ENCODE measurements at regions not wholly inside any gene's neighbourhood (a gene's known extent, or its start where the extent isn't known, plus 50 kb on each side); places are given as distances from the start of the nearest gene placed in this dataset.

DNA sequence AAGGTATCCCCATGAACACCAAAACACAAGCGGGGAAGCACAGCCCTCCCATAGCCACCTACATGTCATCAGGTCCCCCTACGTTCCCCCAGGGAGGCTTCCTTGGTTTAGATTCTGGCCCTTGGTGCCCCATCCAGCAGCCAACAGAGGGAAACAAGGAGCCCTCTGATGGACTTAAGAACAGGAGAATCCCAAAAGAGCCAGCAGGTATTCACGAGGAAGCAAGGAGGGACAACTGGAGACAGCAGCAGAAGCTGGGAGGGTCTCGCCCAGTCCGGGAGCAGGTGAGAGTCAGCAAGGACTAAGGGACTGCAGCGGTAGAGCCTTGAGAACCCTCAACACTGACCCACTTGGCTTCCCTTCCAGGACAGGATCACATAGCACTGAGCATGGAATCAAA, 58.4 kb upstream of the TOP1 start:
- BruUV-seq (replicated peaks) = no TSS peak
- H3K79me2 ChIP-seq (ENCODE audit: low read length) = no peaks in the 10 kb centered on the region

DNA sequence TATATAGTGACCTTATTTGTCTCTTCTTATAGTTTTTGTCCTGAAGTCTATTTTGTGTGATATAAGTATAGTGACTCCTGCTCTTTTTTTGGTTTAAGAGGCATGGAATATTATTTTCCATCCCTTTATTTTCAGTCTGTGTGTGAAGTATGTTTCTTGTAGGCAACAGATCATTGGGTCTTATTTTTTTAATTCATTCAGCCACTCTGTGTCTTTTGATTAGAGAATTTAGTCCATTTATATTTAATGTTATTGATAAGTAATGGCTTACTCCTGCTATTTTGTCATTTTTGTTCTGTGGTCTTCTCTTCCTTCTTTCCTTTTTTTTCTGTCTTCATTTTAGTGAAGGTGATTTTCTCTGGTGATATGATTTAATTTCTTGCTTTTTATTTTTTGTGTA, 51.4 kb upstream of the TOP1 start:
- Histone ChIP-seq H3F3A (ENCODE audit: low read length, unreplicated experiment) (no peaks in the 10 kb centered on the region), H3K4me3 (ENCODE audit: low read length) (no peak overlapping the region), H3K27me3 (ENCODE audit: low read length) (no peaks in the 10 kb centered on the region), H3K9ac (ENCODE audit: low read length) (no peak overlapping the region), H3K27ac (ENCODE audit: low read length) (no peak overlapping the region), H4K20me1 (ENCODE audit: low read length) (no peaks in the 10 kb centered on the region), H3K36me3 (ENCODE audit: low read depth, low read length) (no peaks in the 10 kb centered on the region), H3K4me2 (ENCODE audit: low read length) (no peak overlapping the region), H3K9me3 (ENCODE audit: low read length) (peaks cover 12% of the 10 kb centered on the region), H2AFZ (ENCODE audit: low read length) (no peak overlapping the region), H3K79me2 (ENCODE audit: low read length) (no peaks in the 10 kb centered on the region), H3K4me1 (ENCODE audit: insufficient read depth, low read length) (no peaks in the 10 kb centered on the region), H3K9me2 (replicated peaks; ENCODE audit: low read length) (no peaks in the 10 kb centered on the region)
- ChIA-PET POLR2A (ENCODE audit: unreplicated experiment) (no interaction called here), CTCF (no interaction called here)
- TF ChIP-seq EZH2 (IDR thresholded peaks at IDR 0.05; ENCODE audit: low read length, unreplicated experiment) (no peak), EZH2phosphoT487 (IDR thresholded peaks at IDR 0.05; ENCODE audit: borderline replicate concordance, low read length) (no peak)
- TF ChIP-seq, protein P1, sequence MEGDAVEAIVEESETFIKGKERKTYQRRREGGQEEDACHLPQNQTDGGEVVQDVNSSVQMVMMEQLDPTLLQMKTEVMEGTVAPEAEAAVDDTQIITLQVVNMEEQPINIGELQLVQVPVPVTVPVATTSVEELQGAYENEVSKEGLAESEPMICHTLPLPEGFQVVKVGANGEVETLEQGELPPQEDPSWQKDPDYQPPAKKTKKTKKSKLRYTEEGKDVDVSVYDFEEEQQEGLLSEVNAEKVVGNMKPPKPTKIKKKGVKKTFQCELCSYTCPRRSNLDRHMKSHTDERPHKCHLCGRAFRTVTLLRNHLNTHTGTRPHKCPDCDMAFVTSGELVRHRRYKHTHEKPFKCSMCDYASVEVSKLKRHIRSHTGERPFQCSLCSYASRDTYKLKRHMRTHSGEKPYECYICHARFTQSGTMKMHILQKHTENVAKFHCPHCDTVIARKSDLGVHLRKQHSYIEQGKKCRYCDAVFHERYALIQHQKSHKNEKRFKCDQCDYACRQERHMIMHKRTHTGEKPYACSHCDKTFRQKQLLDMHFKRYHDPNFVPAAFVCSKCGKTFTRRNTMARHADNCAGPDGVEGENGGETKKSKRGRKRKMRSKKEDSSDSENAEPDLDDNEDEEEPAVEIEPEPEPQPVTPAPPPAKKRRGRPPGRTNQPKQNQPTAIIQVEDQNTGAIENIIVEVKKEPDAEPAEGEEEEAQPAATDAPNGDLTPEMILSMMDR (conservative IDR thresholded peaks at IDR 0.05; ENCODE audit: low read depth, low read length) = no peak
- intact Hi-C loops (cut with micrococcal nuclease) = no loop called here
- DNase-seq = no peak
- ATAC-seq = no peak
- BruUV-seq (replicated peaks) = no TSS peak

More for the DNA sequence above, 58.4 kb upstream of the TOP1 start:
- Histone ChIP-seq H3K27me3 (ENCODE audit: low read length) (no peaks in the 10 kb centered on the region), H3K36me3 (ENCODE audit: low read depth, low read length) (no peaks in the 10 kb centered on the region), H3K4me3 (ENCODE audit: low read length) (no peak overlapping the region), H3F3A (ENCODE audit: low read length, unreplicated experiment) (no peaks in the 10 kb centered on the region), H4K20me1 (ENCODE audit: low read length) (no peaks in the 10 kb centered on the region), H3K27ac (ENCODE audit: low read length) (no peak overlapping the region), H3K4me2 (ENCODE audit: low read length) (no peak overlapping the region), H3K9me3 (ENCODE audit: low read length) (no peaks in the 10 kb centered on the region), H3K4me1 (ENCODE audit: insufficient read depth, low read length) (no peaks in the 10 kb centered on the region), H3K9me2 (replicated peaks; ENCODE audit: low read length) (no peaks in the 10 kb centered on the region), H2AFZ (ENCODE audit: low read length) (no peak overlapping the region), H3K9ac (ENCODE audit: low read length) (no peak overlapping the region)
- peak; percentile 36 for DNase-seq
- ATAC-seq = peak; percentile 40; the same call in 1 of the 2 replicates
- TF ChIP-seq, protein P1 (conservative IDR thresholded peaks at IDR 0.05; ENCODE audit: low read depth, low read length) = peak; percentile 50
- TF ChIP-seq EZH2phosphoT487 (IDR thresholded peaks at IDR 0.05; ENCODE audit: borderline replicate concordance, low read length) = no peak
- CTCF ChIA-PET = no interaction called here
- POLR2A ChIA-PET (ENCODE audit: unreplicated experiment) = no interaction called here
- intact Hi-C loops (cut with micrococcal nuclease) = no loop called here

DNA sequence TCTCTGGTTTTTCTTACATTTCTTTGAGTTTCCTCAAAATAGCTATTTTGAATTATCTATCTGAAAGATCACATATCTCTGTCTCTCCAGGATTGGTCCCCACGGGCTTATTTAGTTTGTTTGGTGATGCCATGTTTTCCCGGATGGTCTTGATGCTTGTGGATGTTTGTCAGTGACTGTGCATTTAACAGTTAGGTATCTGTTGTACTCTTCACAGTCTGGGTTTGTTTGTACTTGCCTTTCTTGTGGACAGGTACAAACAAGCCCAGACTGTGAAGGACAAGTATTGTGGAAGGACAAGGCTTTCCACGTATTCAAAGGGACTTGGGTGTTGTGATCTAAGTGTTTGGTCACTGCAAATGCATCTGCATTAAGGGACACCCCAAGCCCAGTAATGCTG, 49.9 kb upstream of the TOP1 start:
- DNase-seq (no peak), ATAC-seq (no peak)
- Histone ChIP-seq H3K79me2 (ENCODE audit: low read length) (no peaks in the 10 kb centered on the region), H3K9me3 (ENCODE audit: low read length) (peaks cover 12% of the 10 kb centered on the region), H3K27me3 (ENCODE audit: low read length) (no peaks in the 10 kb centered on the region), H3K4me2 (ENCODE audit: low read length) (no peak overlapping the region), H4K20me1 (ENCODE audit: low read length) (no peaks in the 10 kb centered on the region), H3K36me3 (ENCODE audit: low read depth, low read length) (no peaks in the 10 kb centered on the region), H2AFZ (ENCODE audit: low read length) (no peak overlapping the region), H3K27ac (ENCODE audit: low read length) (no peak overlapping the region), H3K4me3 (ENCODE audit: low read length) (no peak overlapping the region), H3K9me2 (replicated peaks; ENCODE audit: low read length) (no peaks in the 10 kb centered on the region), H3K9ac (ENCODE audit: low read length) (no peak overlapping the region), H3K4me1 (ENCODE audit: insufficient read depth, low read length) (no peaks in the 10 kb centered on the region), H3F3A (ENCODE audit: low read length, unreplicated experiment) (no peaks in the 10 kb centered on the region)
- intact Hi-C loops (cut with micrococcal nuclease) = no loop called here
- TF ChIP-seq, protein P1 (conservative IDR thresholded peaks at IDR 0.05; ENCODE audit: low read depth, low read length) = no peak
- BruUV-seq (replicated peaks) = no TSS peak
- ChIA-PET POLR2A (ENCODE audit: unreplicated experiment) (no interaction called here), CTCF (no interaction called here)
